ENCODE measurements at regions not wholly inside any gene's neighbourhood (a gene's known extent, or its start where the extent isn't known, plus 50 kb on each side); places are given as distances from the start of the nearest gene placed in this dataset.

DNA sequence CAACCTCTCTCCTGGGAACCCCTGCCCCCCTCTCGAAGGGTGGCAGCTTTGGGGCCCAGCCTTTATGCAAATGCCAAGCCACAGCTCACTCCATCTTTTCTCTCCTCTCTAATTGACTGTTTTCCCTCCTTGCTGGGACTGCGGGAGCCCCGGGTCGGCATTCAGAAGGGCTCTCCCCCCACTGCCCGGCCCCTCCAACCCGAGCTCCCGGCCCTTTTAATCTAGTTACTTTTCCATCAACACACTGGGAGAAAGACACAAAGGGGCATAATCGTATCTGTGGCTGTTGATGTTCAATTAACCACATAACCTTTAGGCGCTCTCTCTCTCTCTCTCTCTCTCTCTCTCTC lies 95.4 kb downstream of the INHBB start:
- no peaks in the 10 kb centered on the region for H3K79me1 ChIP-seq (ENCODE audit: low read depth, low read length)
- no peak overlapping the region for H2AK5ac ChIP-seq (ENCODE audit: low read depth, low read length)
- H4K8ac ChIP-seq (ENCODE audit: low read depth, low read length): no peak overlapping the region
- no peak overlapping the region for H3K9ac ChIP-seq (ENCODE audit: low read depth, low read length, poor library complexity)
- no peaks in the 10 kb centered on the region for H3K9me3 ChIP-seq (replicated peaks in 1 of 2; ENCODE audit: control insufficient read depth in 2 of 2, insufficient read depth in 1 of 2, low read depth in 1 of 2, low read length in 2 of 2)
- no peak overlapping the region for H3K4me2 ChIP-seq (ENCODE audit: insufficient read depth, low read length, poor library complexity, severe bottlenecking)
- no peak overlapping the region for H2BK120ac ChIP-seq (ENCODE audit: low read depth, low read length)
- H3K4me1 ChIP-seq (ENCODE audit: control insufficient read depth in 2 of 2, insufficient read depth in 1 of 2, low read depth in 1 of 2, low read length in 2 of 2): peaks cover 0 to 16% of the 10 kb centered on the region in 2 donors
- H3K27ac ChIP-seq (replicated peaks; ENCODE audit: low read length): no peak overlapping the region
- peaks cover 3 to 82% (median 57%) of the 10 kb centered on the region in 3 experiments for H3K27me3 ChIP-seq (ENCODE audit: control insufficient read depth in 3 of 3, insufficient read depth in 3 of 3, low read depth in 1 of 3, low read length in 3 of 3)
- no peak overlapping the region for H3K14ac ChIP-seq (ENCODE audit: low read length)
- no peak overlapping the region for H3K4ac ChIP-seq (ENCODE audit: low read length)
- H3K18ac ChIP-seq (ENCODE audit: low read length): no peak overlapping the region
- peak; percentile 29 for DNase-seq (ENCODE audit: low spot score)
- H3K23ac ChIP-seq (ENCODE audit: low read depth, low read length, poor library complexity): no peak overlapping the region
- no peak overlapping the region for H3K4me3 ChIP-seq (ENCODE audit: low read length in 2 of 2)
- no CpG with 5 or more reads among the region's 9 CpGs for WGBS, 2 donors (ENCODE audit: extremely low coverage in 2 of 2, insufficient read length in 2 of 2, insufficient replicate concordance in 1 of 2)
- no peak overlapping the region for H2BK5ac ChIP-seq (ENCODE audit: low read length)
- no peak overlapping the region for H2BK12ac ChIP-seq (ENCODE audit: low read length)
- H3K36me3 ChIP-seq (replicated peaks in 1 of 2; ENCODE audit: control insufficient read depth in 2 of 2, insufficient read depth in 2 of 2, low read length in 2 of 2): no peaks in the 10 kb centered on the region
- H2BK15ac ChIP-seq (ENCODE audit: low read length): no peak overlapping the region
- no peak overlapping the region for H4K91ac ChIP-seq (ENCODE audit: low read depth, low read length, poor library complexity)
- H2AFZ ChIP-seq (ENCODE audit: low read length): no peak overlapping the region

DNA sequence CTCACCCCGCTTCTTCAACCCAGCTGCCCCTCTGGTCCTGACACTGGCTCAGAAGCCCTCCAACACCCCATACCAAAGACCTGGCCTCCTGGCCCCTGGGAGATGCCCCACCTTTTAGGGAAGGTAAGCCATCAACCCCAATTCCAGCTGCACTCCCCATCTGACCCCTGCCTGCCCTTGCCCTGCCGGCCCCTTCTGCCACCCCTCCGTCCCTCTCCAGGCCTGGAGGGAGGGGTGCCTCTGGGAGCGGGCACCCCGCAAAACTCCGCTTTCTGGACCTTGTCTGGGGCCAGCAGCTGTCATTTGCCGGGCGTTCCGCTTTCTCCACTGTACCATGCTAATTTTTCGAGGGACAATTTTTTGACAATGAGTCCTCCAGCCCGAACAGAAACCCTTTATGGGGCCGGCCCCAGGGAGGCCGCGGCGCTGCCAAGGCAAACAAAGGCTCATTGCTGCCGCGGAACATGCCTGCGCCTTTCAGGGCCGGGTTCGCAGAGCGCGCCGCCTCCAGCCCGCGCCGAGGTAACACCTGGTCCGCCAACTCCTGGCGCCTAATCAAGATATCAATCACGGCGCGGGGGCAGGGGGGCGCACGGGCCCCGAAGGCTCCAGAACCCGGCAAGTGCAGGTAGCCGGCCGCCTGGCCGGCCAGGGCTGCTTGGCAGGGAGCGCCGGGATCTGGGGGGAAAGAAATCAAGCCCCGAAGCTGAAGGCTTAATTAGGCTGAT lies 96.0 kb downstream of the INHBB start:
- H2BK120ac ChIP-seq (ENCODE audit: low read depth, low read length): no peak overlapping the region
- peak overlapping the region; percentile 68 for H2AFZ ChIP-seq (ENCODE audit: low read length)
- H2AK5ac ChIP-seq (ENCODE audit: low read depth, low read length): peak overlapping the region; percentile 77
- H3K27ac ChIP-seq (replicated peaks; ENCODE audit: low read length): no peak overlapping the region
- no peak overlapping the region for H3K4ac ChIP-seq (ENCODE audit: low read length)
- H3K4me2 ChIP-seq (ENCODE audit: insufficient read depth, low read length, poor library complexity, severe bottlenecking): peak overlapping the region; percentile 82
- no peak overlapping the region for H4K8ac ChIP-seq (ENCODE audit: low read depth, low read length)
- H3K4me3 ChIP-seq (ENCODE audit: low read length in 2 of 2): peak overlapping the region in 1 of 2 donors; percentile 42
- H4K91ac ChIP-seq (ENCODE audit: low read depth, low read length, poor library complexity): no peak overlapping the region
- H2BK5ac ChIP-seq (ENCODE audit: low read length): no peak overlapping the region
- peaks cover 0 to 16% of the 10 kb centered on the region in 2 donors for H3K4me1 ChIP-seq (ENCODE audit: control insufficient read depth in 2 of 2, insufficient read depth in 1 of 2, low read depth in 1 of 2, low read length in 2 of 2)
- no peak overlapping the region for H2BK12ac ChIP-seq (ENCODE audit: low read length)
- no peaks in the 10 kb centered on the region for H3K9me3 ChIP-seq (replicated peaks in 1 of 2; ENCODE audit: control insufficient read depth in 2 of 2, insufficient read depth in 1 of 2, low read depth in 1 of 2, low read length in 2 of 2)
- H3K79me1 ChIP-seq (ENCODE audit: low read depth, low read length): no peaks in the 10 kb centered on the region
- no peak overlapping the region for H3K23ac ChIP-seq (ENCODE audit: low read depth, low read length, poor library complexity)
- H3K14ac ChIP-seq (ENCODE audit: low read length): no peak overlapping the region
- H3K27me3 ChIP-seq (ENCODE audit: control insufficient read depth in 3 of 3, insufficient read depth in 3 of 3, low read depth in 1 of 3, low read length in 3 of 3): peaks cover 3 to 86% (median 57%) of the 10 kb centered on the region in 3 experiments
- no peak overlapping the region for H3K9ac ChIP-seq (ENCODE audit: low read depth, low read length, poor library complexity)
- no peaks in the 10 kb centered on the region for H3K36me3 ChIP-seq (replicated peaks in 1 of 2; ENCODE audit: control insufficient read depth in 2 of 2, insufficient read depth in 2 of 2, low read length in 2 of 2)
- H3K18ac ChIP-seq (ENCODE audit: low read length): peak overlapping the region; percentile 94
- no peak overlapping the region for H2BK15ac ChIP-seq (ENCODE audit: low read length)
- peak; percentile 38 for DNase-seq (ENCODE audit: low spot score)
- WGBS, 2 donors (ENCODE audit: extremely low coverage in 2 of 2, insufficient read length in 2 of 2, insufficient replicate concordance in 1 of 2): no CpG with 5 or more reads among the region's 41 CpGs

DNA sequence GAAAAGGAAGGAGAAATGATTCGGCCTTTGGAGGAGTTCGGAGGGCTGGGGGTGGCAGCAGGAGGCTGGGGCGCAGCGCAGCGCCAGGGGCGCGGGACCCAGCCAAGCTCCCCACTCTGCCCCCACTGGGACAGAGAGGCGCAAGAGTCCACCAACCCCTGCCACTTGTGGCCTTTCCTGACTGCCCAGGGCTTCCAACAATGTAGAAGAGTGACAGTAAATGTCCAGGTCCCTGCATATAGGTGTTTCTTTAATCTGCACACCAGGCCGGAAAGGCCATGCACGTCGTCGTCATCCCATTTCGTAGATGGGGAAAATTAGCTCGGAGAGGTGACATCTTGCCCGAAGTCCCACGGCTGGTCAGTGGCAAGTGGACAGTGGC lies 96.6 kb downstream of the INHBB start:
- no CpG with 5 or more reads among the region's 16 CpGs for WGBS, 2 donors (ENCODE audit: extremely low coverage in 2 of 2, insufficient read length in 2 of 2, insufficient replicate concordance in 1 of 2)
- DNase-seq (ENCODE audit: low spot score): no peak
- no peak overlapping the region for H2BK120ac ChIP-seq (ENCODE audit: low read depth, low read length)

DNA sequence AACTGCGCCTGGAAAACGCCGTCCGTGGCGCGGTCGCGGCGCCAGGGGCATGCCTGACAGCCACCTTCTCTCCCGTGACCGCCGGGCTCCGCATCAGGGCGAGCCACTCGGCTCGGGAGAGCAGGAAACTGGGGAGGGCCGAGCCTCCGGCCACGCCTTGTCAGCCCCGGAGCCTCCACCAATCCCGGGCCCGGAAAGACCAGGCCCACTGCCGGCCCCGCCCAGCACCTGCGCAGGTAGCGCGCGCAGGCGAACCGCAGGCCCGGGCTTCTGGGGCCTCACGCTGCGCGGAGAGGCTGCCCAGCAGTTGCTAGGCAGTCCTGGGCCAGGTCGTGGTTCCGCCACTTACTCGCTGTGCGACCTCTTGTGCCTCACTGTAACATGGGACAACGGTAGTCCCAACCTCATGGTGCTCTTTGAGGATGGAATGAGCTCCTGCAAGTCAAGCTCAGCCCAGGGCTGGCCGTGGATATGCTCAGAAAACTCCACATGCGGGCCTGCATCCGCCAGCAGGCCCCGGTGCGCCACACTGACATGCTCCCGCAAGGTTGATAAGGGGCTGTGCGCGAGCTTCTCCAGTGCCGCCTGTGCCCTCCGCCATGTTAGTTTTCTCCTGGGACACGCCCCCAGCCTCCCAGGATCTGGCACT lies 97.1 kb downstream of the INHBB start:
- H2BK15ac ChIP-seq (ENCODE audit: low read length): peak overlapping the region; percentile 35
- H3K4me1 ChIP-seq (ENCODE audit: control insufficient read depth in 2 of 2, insufficient read depth in 1 of 2, low read depth in 1 of 2, low read length in 2 of 2): peaks cover 0 to 16% of the 10 kb centered on the region in 2 donors
- no peaks in the 10 kb centered on the region for H3K9me3 ChIP-seq (replicated peaks in 1 of 2; ENCODE audit: control insufficient read depth in 2 of 2, insufficient read depth in 1 of 2, low read depth in 1 of 2, low read length in 2 of 2)
- H3K4ac ChIP-seq (ENCODE audit: low read length): no peak overlapping the region
- H2BK120ac ChIP-seq (ENCODE audit: low read depth, low read length): no peak overlapping the region
- H3K23ac ChIP-seq (ENCODE audit: low read depth, low read length, poor library complexity): peak overlapping the region; percentile 3
- peak overlapping the region in 1 of 2 donors; percentile 73 for H3K4me3 ChIP-seq (ENCODE audit: low read length in 2 of 2)
- H3K18ac ChIP-seq (ENCODE audit: low read length): peak overlapping the region; percentile 76
- no peaks in the 10 kb centered on the region for H3K79me1 ChIP-seq (ENCODE audit: low read depth, low read length)
- peaks cover 3 to 90% (median 61%) of the 10 kb centered on the region in 3 experiments for H3K27me3 ChIP-seq (ENCODE audit: control insufficient read depth in 3 of 3, insufficient read depth in 3 of 3, low read depth in 1 of 3, low read length in 3 of 3)
- H3K4me2 ChIP-seq (ENCODE audit: insufficient read depth, low read length, poor library complexity, severe bottlenecking): peak overlapping the region; percentile 82
- no peak overlapping the region for H4K91ac ChIP-seq (ENCODE audit: low read depth, low read length, poor library complexity)
- no peak overlapping the region for H3K9ac ChIP-seq (ENCODE audit: low read depth, low read length, poor library complexity)
- H4K8ac ChIP-seq (ENCODE audit: low read depth, low read length): no peak overlapping the region
- H3K36me3 ChIP-seq (replicated peaks in 1 of 2; ENCODE audit: control insufficient read depth in 2 of 2, insufficient read depth in 2 of 2, low read length in 2 of 2): no peaks in the 10 kb centered on the region
- H3K14ac ChIP-seq (ENCODE audit: low read length): peak overlapping the region; percentile 47
- DNase-seq (ENCODE audit: low spot score): peak; percentile 23
- H2BK12ac ChIP-seq (ENCODE audit: low read length): no peak overlapping the region
- no peak overlapping the region for H3K27ac ChIP-seq (replicated peaks; ENCODE audit: low read length)
- H2AFZ ChIP-seq (ENCODE audit: low read length): no peak overlapping the region
- H2BK5ac ChIP-seq (ENCODE audit: low read length): no peak overlapping the region
- H2AK5ac ChIP-seq (ENCODE audit: low read depth, low read length): no peak overlapping the region
- WGBS, 2 donors (ENCODE audit: extremely low coverage in 2 of 2, insufficient read length in 2 of 2, insufficient replicate concordance in 1 of 2): no CpG with 5 or more reads among the region's 50 CpGs

More for the DNA sequence above, 96.6 kb downstream of the INHBB start:
- Histone ChIP-seq H3K36me3 (replicated peaks in 1 of 2; ENCODE audit: control insufficient read depth in 2 of 2, insufficient read depth in 2 of 2, low read length in 2 of 2) (no peaks in the 10 kb centered on the region), H3K23ac (ENCODE audit: low read depth, low read length, poor library complexity) (no peak overlapping the region), H3K79me1 (ENCODE audit: low read depth, low read length) (no peaks in the 10 kb centered on the region), H2AK5ac (ENCODE audit: low read depth, low read length) (no peak overlapping the region), H3K4me1 (ENCODE audit: control insufficient read depth in 2 of 2, insufficient read depth in 1 of 2, low read depth in 1 of 2, low read length in 2 of 2) (peaks cover 0 to 16% of the 10 kb centered on the region in 2 donors), H3K9ac (ENCODE audit: low read depth, low read length, poor library complexity) (no peak overlapping the region), H3K14ac (ENCODE audit: low read length) (no peak overlapping the region), H4K91ac (ENCODE audit: low read depth, low read length, poor library complexity) (no peak overlapping the region), H3K27me3 (ENCODE audit: control insufficient read depth in 3 of 3, insufficient read depth in 3 of 3, low read depth in 1 of 3, low read length in 3 of 3) (peaks cover 3 to 90% (median 61%) of the 10 kb centered on the region in 3 experiments), H2BK12ac (ENCODE audit: low read length) (no peak overlapping the region), H2BK15ac (ENCODE audit: low read length) (no peak overlapping the region), H3K9me3 (replicated peaks in 1 of 2; ENCODE audit: control insufficient read depth in 2 of 2, insufficient read depth in 1 of 2, low read depth in 1 of 2, low read length in 2 of 2) (no peaks in the 10 kb centered on the region), H3K4ac (ENCODE audit: low read length) (no peak overlapping the region), H2BK5ac (ENCODE audit: low read length) (no peak overlapping the region), H3K4me2 (ENCODE audit: insufficient read depth, low read length, poor library complexity, severe bottlenecking) (peak overlapping the region; percentile 82), H3K27ac (replicated peaks; ENCODE audit: low read length) (no peak overlapping the region), H3K18ac (ENCODE audit: low read length) (no peak overlapping the region), H4K8ac (ENCODE audit: low read depth, low read length) (no peak overlapping the region), H2AFZ (ENCODE audit: low read length) (no peak overlapping the region), H3K4me3 (ENCODE audit: low read length in 2 of 2) (peak overlapping the region in 1 of 2 donors; percentile 73)

Measured in neuronal stem cell (in vitro differentiated cells).